SK-N-MC (cell line): ENCODE measurements at regions not wholly inside any gene's neighbourhood (a gene's known extent, or its start where the extent isn't known, plus 50 kb on each side); places are given as distances from the start of the nearest gene placed in this dataset.

ENCODE experiments used
- EZH2 ChIP-seq: fragments of 200-600 bp; sonication (generic); IDR thresholded peaks from one replicate; pipeline ENCODE4 v1.6.1; 2017; ENCODE audit warnings: antibody characterized with exemption
- FOXP2 ChIP-seq: optimal IDR thresholded peaks from 2 replicates; pipeline ENCODE3; 2011; ENCODE audit warnings: mild to moderate bottlenecking, moderate library complexity; ENCODE audit not compliant: insufficient read depth; ENCODE audit errors: extremely low read length, control extremely low read depth
- POLR2AphosphoS5 ChIP-seq: IDR thresholded peaks from 2 replicates; pipeline ENCODE4 v1.6.1; 2012; ENCODE audit warnings: mild to moderate bottlenecking, low read depth, low read length, borderline replicate concordance

GRCh38 chr13:34506796-34507195, 435.3 kb upstream of the NBEA start:
- TF ChIP-seq EZH2 (no peak), POLR2AphosphoS5 (no peak), FOXP2 (no peak)
